ENCODE measurements at regions not wholly inside any gene's neighbourhood (a gene's known extent, or its start where the extent isn't known, plus 50 kb on each side); places are given as distances from the start of the nearest gene placed in this dataset.
A peak's percentile ranks its signal among the peaks of the same experiment; 100 is the strongest.
"Not testable (repeated sequence)": the region's sequence is repeated elsewhere in the genome, so short reads cannot be mapped to it uniquely, and the experiment has no call there.

GRCh38 chr14:52202151-52202550 is 65.3 kb upstream of the PTGDR start:
- no peak for DNase-seq

GRCh38 chr14:52190337-52190931 is 77.1 kb upstream of the PTGDR start:
- no peak for DNase-seq

DNA sequence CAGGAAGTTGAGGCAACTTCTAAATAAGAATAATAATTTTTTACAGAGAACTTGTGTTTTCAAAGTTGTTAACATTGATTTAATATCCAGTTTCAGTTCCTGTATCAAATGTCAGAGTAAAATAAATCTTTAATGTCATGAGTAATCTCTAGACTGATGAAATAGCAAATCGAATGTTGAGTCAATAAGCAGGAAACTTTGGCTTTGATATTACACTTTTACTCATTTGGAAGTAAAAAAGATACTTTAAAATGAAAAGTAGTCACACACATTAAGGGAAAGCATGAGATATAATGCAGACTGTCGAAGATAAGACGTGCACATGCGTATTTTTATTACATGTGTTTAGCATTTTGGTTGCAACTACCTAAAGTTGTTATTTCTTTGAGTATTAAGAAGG is 78.2 kb upstream of the PTGDR start:
- no peak for DNase-seq

DNA sequence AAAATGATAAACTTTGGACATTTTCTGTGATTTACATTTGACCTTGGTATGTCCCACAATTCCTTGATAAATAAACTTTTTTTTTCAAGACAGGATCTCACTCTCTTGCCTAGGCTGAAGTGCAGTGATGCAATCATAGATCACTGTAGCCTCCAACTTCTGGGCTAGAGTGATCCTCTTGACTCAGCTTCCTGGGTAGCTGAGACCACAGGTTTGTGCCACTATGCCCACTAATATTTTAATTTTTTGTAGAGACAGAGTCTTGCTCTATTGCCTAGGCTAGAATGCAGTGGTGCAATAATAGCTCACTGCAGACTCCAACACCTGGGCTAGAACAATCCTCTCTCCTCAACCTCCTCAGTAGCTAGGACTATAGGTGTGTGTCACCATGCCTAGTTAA is 79.1 kb upstream of the PTGDR start:
- DNase-seq, result no peak

DNA sequence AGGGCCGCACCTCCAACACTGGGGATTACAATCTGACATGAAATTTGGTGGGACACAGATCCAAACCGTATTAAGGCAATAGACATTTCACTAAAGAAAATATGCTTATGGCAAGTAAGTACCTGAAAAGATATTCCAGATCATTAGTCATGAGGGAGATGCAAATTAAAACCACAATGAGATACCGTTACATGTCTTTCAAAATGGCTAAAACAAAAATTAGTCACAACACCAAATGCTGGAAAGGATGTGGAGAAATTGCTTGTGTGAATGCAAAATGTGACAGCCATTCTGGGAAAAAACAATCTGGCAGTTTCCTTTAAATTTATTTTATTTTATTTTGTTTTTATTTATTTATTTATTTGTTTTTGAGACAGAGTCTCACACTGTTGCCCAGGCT is 82.3 kb upstream of the PTGDR start:
- DNase-seq, result no peak

DNA sequence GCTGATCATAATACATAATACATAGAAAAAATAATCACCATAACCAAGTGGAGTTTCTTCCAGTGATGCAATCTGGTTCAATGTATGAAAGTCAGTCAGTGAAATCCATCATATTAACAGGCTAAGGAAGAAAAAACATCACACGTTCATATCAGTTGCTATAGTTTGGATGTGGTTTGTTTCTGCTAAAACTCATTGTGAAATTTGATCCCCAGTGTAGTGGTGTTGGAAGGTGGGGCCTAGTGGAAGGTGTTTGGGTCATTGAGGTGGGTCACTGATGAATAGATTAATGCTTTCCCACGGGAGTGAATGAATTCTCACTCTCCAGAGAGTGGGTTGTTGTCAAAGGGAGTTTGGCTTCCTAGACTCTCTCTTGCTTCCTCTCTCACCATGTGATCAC is 84.6 kb upstream of the PTGDR start:
- DNase-seq, result no peak

DNA sequence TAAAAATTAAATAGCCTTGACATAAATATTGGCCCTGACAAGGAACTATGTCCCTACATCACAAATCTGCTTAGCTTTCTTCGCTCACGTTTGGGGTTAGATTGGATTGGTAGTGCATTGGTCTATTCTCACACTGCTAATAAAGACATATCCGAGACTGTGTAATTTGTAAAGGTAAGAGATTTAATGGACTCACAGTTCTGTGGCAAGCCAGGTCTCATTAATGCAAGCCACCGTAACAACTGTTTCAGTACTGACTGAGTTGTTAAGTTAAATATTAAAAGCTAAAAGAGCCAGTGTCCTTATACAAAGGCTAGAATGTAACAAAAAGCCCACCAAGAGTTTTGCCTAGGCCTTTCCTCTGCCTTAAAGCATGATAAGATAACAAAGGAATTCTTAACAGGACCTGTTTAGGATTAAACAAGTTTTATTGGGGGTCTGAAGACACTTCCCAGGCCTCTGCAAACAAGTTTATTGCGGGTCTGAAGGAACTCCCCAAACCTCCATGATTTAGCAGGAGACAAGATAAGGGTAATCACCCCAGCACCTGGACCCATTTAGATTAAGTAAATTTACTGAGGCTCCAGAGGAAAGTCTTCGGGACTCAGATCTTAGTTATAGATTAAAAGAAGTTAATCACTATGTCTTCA is 88.2 kb upstream of the PTGDR start:
- no peak for DNase-seq

GRCh38 chr14:52175982-52176502 is 91.5 kb upstream of the PTGDR start:
- DNase-seq, result no peak

GRCh38 chr14:52171932-52172331 is 95.6 kb upstream of the PTGDR start:
- DNase-seq, result not testable (repeated sequence)

DNA sequence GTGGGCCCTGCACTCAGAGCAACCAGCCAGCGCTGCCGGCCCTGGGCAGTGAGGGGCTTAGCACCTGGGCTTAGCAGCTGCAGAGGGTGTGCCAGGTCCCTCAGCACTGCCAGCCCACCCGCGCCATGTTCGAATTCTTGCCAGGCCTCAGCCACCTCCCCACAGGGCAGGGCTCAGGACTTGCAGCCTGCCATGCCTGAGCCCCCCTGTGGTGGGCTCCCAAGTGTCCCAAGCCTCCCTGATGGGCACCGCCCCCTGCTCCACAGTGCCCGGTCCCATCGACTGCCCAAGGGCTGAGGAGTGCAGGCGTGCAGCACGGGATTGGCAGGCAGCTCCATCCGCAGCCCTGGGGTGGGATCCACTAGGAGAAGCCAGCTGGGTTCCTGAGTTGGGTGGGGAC is 98.0 kb upstream of the NID2 start:
- no peak for DNase-seq

- no peak for DNase-seq
These were observed 86.9 kb upstream of the NID2 start for GRCh38 chr14:52155651-52156213.

GRCh38 chr14:52154992-52155650 is 86.3 kb upstream of the NID2 start:
- DNase-seq, result no peak

GRCh38 chr14:52153939-52154338 is 85.1 kb upstream of the NID2 start:
- no peak for DNase-seq

DNA sequence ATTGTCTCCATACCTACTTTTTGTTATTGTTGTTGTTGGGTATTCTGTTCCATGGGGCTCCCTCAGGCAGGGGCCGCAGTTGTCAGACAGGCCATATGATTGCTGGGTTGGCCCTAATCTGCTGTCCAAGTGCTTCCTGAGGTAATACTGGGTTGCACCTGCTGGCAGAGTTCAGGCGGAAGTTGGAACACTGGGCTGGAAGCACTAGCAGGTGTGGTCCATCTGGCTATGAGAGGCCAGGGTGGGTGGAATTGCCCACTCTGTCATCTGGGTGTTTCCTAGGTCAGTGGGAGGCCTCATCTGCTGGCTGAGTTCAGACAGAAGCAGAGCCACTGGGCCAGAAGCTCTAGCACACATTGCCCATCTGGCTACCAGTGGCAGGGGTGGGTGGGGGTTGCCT is 81.3 kb upstream of the NID2 start:
- DNase-seq, result no peak

GRCh38 chr14:52148371-52148770 is 79.5 kb upstream of the NID2 start:
- DNase-seq, result no peak

GRCh38 chr14:52146504-52146903 is 77.6 kb upstream of the NID2 start:
- no peak for DNase-seq

- DNase-seq, result not testable (repeated sequence)
These were observed 75.2 kb upstream of the NID2 start for GRCh38 chr14:52144099-52144498.

GRCh38 chr14:52142504-52142903 is 73.6 kb upstream of the NID2 start:
- no peak for DNase-seq

GRCh38 chr14:52131640-52132320 is 62.9 kb upstream of the NID2 start:
- peak; percentile 23 for DNase-seq

DNA sequence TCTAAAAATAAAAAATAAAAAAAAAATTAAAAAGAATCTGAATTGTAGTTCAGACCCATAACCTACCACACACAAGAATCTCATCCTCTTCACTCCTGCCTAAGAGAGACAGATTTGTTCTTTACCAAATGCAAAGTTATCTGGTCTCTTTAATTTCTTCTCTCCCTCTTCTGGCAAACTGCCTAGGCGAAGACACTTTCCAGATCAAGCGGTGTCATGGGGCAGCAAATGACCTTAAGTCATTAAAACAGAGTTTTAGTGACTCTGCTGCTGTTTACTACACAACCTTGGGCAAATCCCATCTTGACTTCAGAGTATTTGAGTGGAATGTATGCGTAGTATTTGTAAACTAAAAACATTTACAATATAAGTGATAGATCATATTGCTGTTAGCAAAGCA is 60.9 kb upstream of the NID2 start:
- DNase-seq, result no peak

DNA sequence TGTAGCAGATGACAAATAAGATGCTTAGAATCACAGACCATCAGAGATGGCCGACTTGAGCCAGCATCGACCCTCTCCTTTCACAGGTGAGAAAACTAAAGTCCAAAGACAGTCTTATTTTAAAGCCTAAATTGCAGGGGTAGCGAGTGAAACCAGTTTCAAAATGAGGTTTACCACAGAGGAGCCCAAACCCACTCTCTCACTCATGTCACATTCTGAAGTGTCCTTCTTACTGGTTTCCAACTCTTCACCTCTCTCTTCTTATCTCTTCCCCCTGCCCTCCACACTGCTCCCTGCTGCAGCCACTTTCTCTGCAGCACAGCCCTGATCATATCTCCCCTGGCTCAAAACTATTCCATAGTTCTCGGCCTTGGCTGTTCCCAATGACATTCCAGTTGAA is 57.0 kb upstream of the NID2 start:
- DNase-seq, result no peak

- DNase-seq, result no peak
These were observed 56.2 kb upstream of the NID2 start for GRCh38 chr14:52124791-52125684.
